ENCODE measurements at regions not wholly inside any gene's neighbourhood (a gene's known extent, or its start where the extent isn't known, plus 50 kb on each side); places are given as distances from the start of the nearest gene placed in this dataset.

- TF ChIP-seq CTCF (IDR thresholded peaks at IDR 0.05; ENCODE audit: low read depth, low read length) (no peak), POLR2A (IDR thresholded peaks at IDR 0.05; ENCODE audit: extremely low read depth, insufficient read length) (no peak)
- TF ChIP-seq, protein P1, sequence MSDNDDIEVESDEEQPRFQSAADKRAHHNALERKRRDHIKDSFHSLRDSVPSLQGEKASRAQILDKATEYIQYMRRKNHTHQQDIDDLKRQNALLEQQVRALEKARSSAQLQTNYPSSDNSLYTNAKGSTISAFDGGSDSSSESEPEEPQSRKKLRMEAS (IDR thresholded peaks at IDR 0.05; ENCODE audit: low read depth, low read length) = no peak
Observed at GRCh38 chr11:104652996-104653395, 245.3 kb downstream of the CASP12 start.
